ENCODE measurements at regions not wholly inside any gene's neighbourhood (a gene's known extent, or its start where the extent isn't known, plus 50 kb on each side); places are given as distances from the start of the nearest gene placed in this dataset.

- no peak for TF ChIP-seq CBX2 (IDR thresholded peaks at IDR 0.05; ENCODE audit: borderline replicate concordance, low read depth)
- no peak for TF ChIP-seq CTCF (IDR thresholded peaks at IDR 0.05)
- no peak for TF ChIP-seq MAX (IDR thresholded peaks at IDR 0.05)
Measured at GRCh38 chr12:113586461-113586860, 114.8 kb upstream of the LHX5 start.
